ENCODE measurements at regions not wholly inside any gene's neighbourhood (a gene's known extent, or its start where the extent isn't known, plus 50 kb on each side); places are given as distances from the start of the nearest gene placed in this dataset.

DNA sequence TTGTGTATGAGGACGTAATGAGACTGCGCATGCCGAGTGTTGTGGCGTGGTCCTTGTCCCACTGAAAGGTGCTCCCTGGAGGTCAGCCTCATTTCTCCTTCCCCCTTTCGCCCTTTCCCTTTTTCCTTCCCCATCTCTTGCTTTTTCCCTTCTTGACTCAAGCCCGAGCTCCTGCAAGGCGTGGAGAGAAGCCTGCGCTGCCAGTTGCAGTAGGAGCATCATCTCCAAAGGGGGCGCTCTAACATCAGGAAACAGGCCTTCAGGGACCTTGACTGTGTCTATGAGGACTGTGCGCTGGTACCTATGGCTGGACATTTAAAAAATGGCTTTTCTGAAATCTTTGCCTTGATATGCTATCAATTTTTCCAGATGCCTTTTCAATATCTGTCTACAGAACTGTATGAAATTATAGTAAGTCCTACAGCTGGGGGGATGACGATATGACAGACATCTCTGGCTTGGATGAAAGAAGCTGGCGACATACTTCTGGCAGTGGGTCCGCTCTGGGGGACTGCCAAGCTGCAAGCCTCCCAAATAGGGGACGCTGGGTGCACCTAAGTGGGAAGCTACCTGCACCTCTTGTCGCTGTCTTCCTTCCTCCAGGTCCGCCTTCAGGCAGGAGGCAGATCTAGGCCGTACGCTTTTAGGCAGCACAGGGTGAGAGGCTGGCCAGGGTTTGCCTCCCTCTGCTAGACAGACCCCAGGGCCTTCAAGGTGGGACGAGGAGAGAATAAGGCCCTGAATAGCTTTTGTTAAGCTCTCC lies 96.5 kb downstream of the NXPE2 start:
- TF ChIP-seq EZH2 (IDR thresholded peaks at IDR 0.05; ENCODE audit: borderline replicate concordance, control insufficient read depth, low read depth, low read length): no peak
- no peak for TF ChIP-seq ZSCAN29 (IDR thresholded peaks at IDR 0.05)
- no peak for TF ChIP-seq EGR1 (IDR thresholded peaks at IDR 0.05; ENCODE audit: borderline replicate concordance in 1 of 2, low read depth in 2 of 2, low read length in 2 of 2)
- TF ChIP-seq CREM (IDR thresholded peaks at IDR 0.05; ENCODE audit: low read depth): no peak
- TF ChIP-seq, protein P1, sequence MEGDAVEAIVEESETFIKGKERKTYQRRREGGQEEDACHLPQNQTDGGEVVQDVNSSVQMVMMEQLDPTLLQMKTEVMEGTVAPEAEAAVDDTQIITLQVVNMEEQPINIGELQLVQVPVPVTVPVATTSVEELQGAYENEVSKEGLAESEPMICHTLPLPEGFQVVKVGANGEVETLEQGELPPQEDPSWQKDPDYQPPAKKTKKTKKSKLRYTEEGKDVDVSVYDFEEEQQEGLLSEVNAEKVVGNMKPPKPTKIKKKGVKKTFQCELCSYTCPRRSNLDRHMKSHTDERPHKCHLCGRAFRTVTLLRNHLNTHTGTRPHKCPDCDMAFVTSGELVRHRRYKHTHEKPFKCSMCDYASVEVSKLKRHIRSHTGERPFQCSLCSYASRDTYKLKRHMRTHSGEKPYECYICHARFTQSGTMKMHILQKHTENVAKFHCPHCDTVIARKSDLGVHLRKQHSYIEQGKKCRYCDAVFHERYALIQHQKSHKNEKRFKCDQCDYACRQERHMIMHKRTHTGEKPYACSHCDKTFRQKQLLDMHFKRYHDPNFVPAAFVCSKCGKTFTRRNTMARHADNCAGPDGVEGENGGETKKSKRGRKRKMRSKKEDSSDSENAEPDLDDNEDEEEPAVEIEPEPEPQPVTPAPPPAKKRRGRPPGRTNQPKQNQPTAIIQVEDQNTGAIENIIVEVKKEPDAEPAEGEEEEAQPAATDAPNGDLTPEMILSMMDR (IDR thresholded peaks at IDR 0.05 in 2 of 3, conservative IDR thresholded peaks at IDR 0.05 in 1 of 3; ENCODE audit: control insufficient read depth in 2 of 3, extremely low read depth in 1 of 3, insufficient read depth in 1 of 3, low read depth in 3 of 3, low read length in 3 of 3): peak; percentile 40 to 60 (median 41); a peak in 5 of 6 replicates
- TF ChIP-seq SREBF2 (IDR thresholded peaks at IDR 0.05; ENCODE audit: low read length): no peak
- TF ChIP-seq, protein P2, sequence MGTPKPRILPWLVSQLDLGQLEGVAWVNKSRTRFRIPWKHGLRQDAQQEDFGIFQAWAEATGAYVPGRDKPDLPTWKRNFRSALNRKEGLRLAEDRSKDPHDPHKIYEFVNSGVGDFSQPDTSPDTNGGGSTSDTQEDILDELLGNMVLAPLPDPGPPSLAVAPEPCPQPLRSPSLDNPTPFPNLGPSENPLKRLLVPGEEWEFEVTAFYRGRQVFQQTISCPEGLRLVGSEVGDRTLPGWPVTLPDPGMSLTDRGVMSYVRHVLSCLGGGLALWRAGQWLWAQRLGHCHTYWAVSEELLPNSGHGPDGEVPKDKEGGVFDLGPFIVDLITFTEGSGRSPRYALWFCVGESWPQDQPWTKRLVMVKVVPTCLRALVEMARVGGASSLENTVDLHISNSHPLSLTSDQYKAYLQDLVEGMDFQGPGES (IDR thresholded peaks at IDR 0.05): no peak

Data from GM12878 (cell line).